ENCODE measurements at regions not wholly inside any gene's neighbourhood (a gene's known extent, or its start where the extent isn't known, plus 50 kb on each side); places are given as distances from the start of the nearest gene placed in this dataset.

- H3K23ac ChIP-seq (ENCODE audit: insufficient read length, low read depth, low read length) = no peak overlapping the region
- H2BK120ac ChIP-seq (ENCODE audit: low read depth, low read length, poor library complexity, severe bottlenecking) = no peak overlapping the region
- no peaks in the 10 kb centered on the region for H3K27me3 ChIP-seq (ENCODE audit: insufficient read depth, low read length)
- H3K9ac ChIP-seq (ENCODE audit: extremely low read depth, insufficient read length, low read length) = no peak overlapping the region
- H3K4me1 ChIP-seq (ENCODE audit: insufficient read depth, low read length) = no peaks in the 10 kb centered on the region; the same call in none of the 2 replicates
- H3K4me2 ChIP-seq (ENCODE audit: insufficient read depth, insufficient read length, low read length) = no peak overlapping the region
- no peak for TF ChIP-seq CTCF (conservative IDR thresholded peaks at IDR 0.05)
- H4K5ac ChIP-seq (ENCODE audit: insufficient read length, low read depth, low read length) = no peak overlapping the region
- no peak overlapping the region for H4K8ac ChIP-seq (replicated peaks; ENCODE audit: insufficient read length, low read depth, low read length)
- no peak overlapping the region for H3K27ac Mint-ChIP-seq
- no peak overlapping the region for H2AFZ ChIP-seq (ENCODE audit: low read length)
- H3K9me3 Mint-ChIP-seq = peaks cover 7 to 8% of the 10 kb centered on the region in 2 experiments; a peak in 2 of 5 replicates
- no peaks in the 10 kb centered on the region for H3K9me3 ChIP-seq (ENCODE audit: control insufficient read depth, low read depth, low read length)
- H3T11ph ChIP-seq (ENCODE audit: low read length) = no peak overlapping the region
- no peak overlapping the region for H3K56ac ChIP-seq (ENCODE audit: insufficient read length, low read depth, low read length)
- H3K79me2 ChIP-seq (ENCODE audit: insufficient read depth, low read length) = no peaks in the 10 kb centered on the region
- no peaks in the 10 kb centered on the region for H4K20me1 ChIP-seq (ENCODE audit: control insufficient read depth, insufficient read depth, insufficient read length)
- H3K27me3 Mint-ChIP-seq (ENCODE audit: low read depth) = no peaks in the 10 kb centered on the region
- no peak for DNase-seq
- H3K4me3 Mint-ChIP-seq = no peak overlapping the region
- H3K18ac ChIP-seq (ENCODE audit: insufficient read length, low read depth, low read length) = no peak overlapping the region
- H3K36me3 Mint-ChIP-seq (ENCODE audit: insufficient read depth in 1 of 3, low read depth in 3 of 3) = peaks cover 4 to 8% (median 4%) of the 10 kb centered on the region in 3 experiments; a peak in 5 of 7 replicates
- H2AK5ac ChIP-seq (ENCODE audit: insufficient read length, low read length) = no peak overlapping the region
- no peak overlapping the region for H2BK15ac ChIP-seq (ENCODE audit: low read depth, low read length)
- H2BK20ac ChIP-seq (ENCODE audit: low read depth, low read length, poor library complexity, severe bottlenecking) = no peak overlapping the region
- H4K91ac ChIP-seq (ENCODE audit: insufficient read length, low read depth, low read length) = no peak overlapping the region
- no peak overlapping the region for H2BK12ac ChIP-seq (ENCODE audit: insufficient read length, low read depth, low read length)
- H3K14ac ChIP-seq (ENCODE audit: insufficient read depth, low read length) = no peak overlapping the region
- no peak overlapping the region for H3K4ac ChIP-seq (ENCODE audit: low read depth, low read length)
- H3K4me1 Mint-ChIP-seq = peaks cover 10 to 11% of the 10 kb centered on the region in 2 experiments
- WGBS (ENCODE audit: extremely low coverage, insufficient read length, low lambda C conversion rate) = no CpG with 5 or more reads among the region's 1 CpG
- no peak overlapping the region for H3K27ac ChIP-seq (ENCODE audit: insufficient read length, low read depth, low read length)
- no peaks in the 10 kb centered on the region for H3K23me2 ChIP-seq (ENCODE audit: insufficient read length, low read depth, low read length, poor library complexity, severe bottlenecking)
- no peaks in the 10 kb centered on the region for H3K79me1 ChIP-seq (ENCODE audit: insufficient read depth, low read depth, low read length, poor library complexity, severe bottlenecking)
- H2BK5ac ChIP-seq (ENCODE audit: insufficient read length, low read length) = no peak overlapping the region
Observed at GRCh38 chr12:22904485-22904884, 279.5 kb downstream of the ETNK1 start.
